ENCODE measurements at regions not wholly inside any gene's neighbourhood (a gene's known extent, or its start where the extent isn't known, plus 50 kb on each side); places are given as distances from the start of the nearest gene placed in this dataset.

GRCh38 chr19:32020538-32020937 is 324.9 kb upstream of the ZNF507 start:
- no peak for TF ChIP-seq CTCF (IDR thresholded peaks at IDR 0.05; ENCODE audit: insufficient read depth, missing control alignments)
- FAIRE-seq: no peak
- no peak for DNase-seq (ENCODE audit: insufficient read length, low spot score)

- FAIRE-seq: no peak
- no peak for TF ChIP-seq CTCF (IDR thresholded peaks at IDR 0.05; ENCODE audit: insufficient read depth, missing control alignments)
Observed at GRCh38 chr19:32022044-32022640, 323.3 kb upstream of the ZNF507 start.

GRCh38 chr19:32022731-32023563 is 322.5 kb upstream of the ZNF507 start:
- DNase-seq (ENCODE audit: insufficient read length, low spot score) (no peak), FAIRE-seq (no peak)
- no peak for TF ChIP-seq CTCF (IDR thresholded peaks at IDR 0.05; ENCODE audit: insufficient read depth, missing control alignments)

More at GRCh38 chr19:32022044-32022640, 323.3 kb upstream of the ZNF507 start:
- no peak for DNase-seq (ENCODE audit: insufficient read length, low spot score)

- TF ChIP-seq CTCF (IDR thresholded peaks at IDR 0.05; ENCODE audit: insufficient read depth, missing control alignments): no peak
- DNase-seq (ENCODE audit: insufficient read length, low spot score): no peak
- FAIRE-seq: no peak
Observed at GRCh38 chr19:32023564-32023832, 321.9 kb upstream of the ZNF507 start.

- DNase-seq (ENCODE audit: insufficient read length, low spot score) (no peak), FAIRE-seq (no peak)
Observed at GRCh38 chr19:32029235-32029634, 316.2 kb upstream of the ZNF507 start.

GRCh38 chr19:32032561-32032960 is 312.8 kb upstream of the ZNF507 start:
- DNase-seq (ENCODE audit: insufficient read length, low spot score) (no peak), FAIRE-seq (no peak)
- no peak for TF ChIP-seq CTCF (IDR thresholded peaks at IDR 0.05; ENCODE audit: insufficient read depth, missing control alignments)

More at GRCh38 chr19:32029235-32029634, 316.2 kb upstream of the ZNF507 start:
- TF ChIP-seq CTCF (IDR thresholded peaks at IDR 0.05; ENCODE audit: insufficient read depth, missing control alignments): no peak

GRCh38 chr19:32035626-32036025 is 309.8 kb upstream of the ZNF507 start:
- no peak for DNase-seq (ENCODE audit: insufficient read length, low spot score)
- TF ChIP-seq CTCF (IDR thresholded peaks at IDR 0.05; ENCODE audit: insufficient read depth, missing control alignments): no peak
- FAIRE-seq: no peak
